HG03521 (cell line): ENCODE measurements at regions not wholly inside any gene's neighbourhood (a gene's known extent, or its start where the extent isn't known, plus 50 kb on each side); places are given as distances from the start of the nearest gene placed in this dataset.
"Not testable (repeated sequence)": the region's sequence is repeated elsewhere in the genome, so short reads cannot be mapped to it uniquely, and the experiment has no call there.

Experiments used
- ATAC-seq: cut with Tn5 transposase; IDR thresholded peaks from one replicate; pipeline ENCODE4 v1.9.1; 2021; ENCODE audit warnings: mild to moderate bottlenecking, moderate library complexity; ENCODE audit not compliant: unreplicated experiment

- ATAC-seq, result no peak
Measured at GRCh38 chr6:144392536-144392935, 107.4 kb downstream of the UTRN start.

- no peak for ATAC-seq
Measured at GRCh38 chr6:144394210-144394609, 109.1 kb downstream of the UTRN start.

GRCh38 chr6:144395014-144395413 lies 109.9 kb downstream of the UTRN start:
- ATAC-seq, result no peak

- no peak for ATAC-seq
Measured at GRCh38 chr6:144395826-144396225, 110.7 kb downstream of the UTRN start.

GRCh38 chr6:144397141-144397540 lies 112.0 kb downstream of the UTRN start:
- no peak for ATAC-seq

GRCh38 chr6:144400321-144400720 lies 115.2 kb downstream of the UTRN start:
- ATAC-seq, result no peak

GRCh38 chr6:144401736-144402733 lies 116.9 kb downstream of the UTRN start:
- ATAC-seq, result no peak

- ATAC-seq, result no peak
Measured at GRCh38 chr6:144402750-144403149, 117.6 kb downstream of the UTRN start.

GRCh38 chr6:144405163-144405562 lies 120.0 kb downstream of the UTRN start:
- ATAC-seq, result no peak

GRCh38 chr6:144406796-144407195 lies 121.7 kb downstream of the UTRN start:
- ATAC-seq, result no peak

- ATAC-seq, result no peak
Measured at GRCh38 chr6:144408161-144408560, 123.0 kb downstream of the UTRN start.

- no peak for ATAC-seq
Measured at GRCh38 chr6:144410059-144410458, 124.9 kb downstream of the UTRN start.

GRCh38 chr6:144410574-144410973 lies 125.4 kb downstream of the UTRN start:
- not testable (repeated sequence) for ATAC-seq

- no peak for ATAC-seq
Measured at GRCh38 chr6:144411531-144412165, 126.5 kb downstream of the UTRN start.

- no peak for ATAC-seq
Measured at GRCh38 chr6:144413418-144413817, 128.3 kb downstream of the UTRN start.

- ATAC-seq, result no peak
Measured at GRCh38 chr6:144415014-144415413, 129.9 kb downstream of the UTRN start.

- no peak for ATAC-seq
Measured at GRCh38 chr6:144415835-144416237, 130.7 kb downstream of the UTRN start.

GRCh38 chr6:144416244-144416643 lies 131.1 kb downstream of the UTRN start:
- ATAC-seq, result no peak

GRCh38 chr6:144416773-144417172 lies 131.6 kb downstream of the UTRN start:
- no peak for ATAC-seq

GRCh38 chr6:144417681-144418080 lies 132.5 kb downstream of the UTRN start:
- ATAC-seq, result no peak

- no peak for ATAC-seq
Measured at GRCh38 chr6:144418959-144419545, 133.9 kb downstream of the UTRN start.

- no peak for ATAC-seq
Measured at GRCh38 chr6:144423167-144423566, 138.0 kb downstream of the UTRN start.
